T-cell (primary cell): ENCODE measurements at regions not wholly inside any gene's neighbourhood (a gene's known extent, or its start where the extent isn't known, plus 50 kb on each side); places are given as distances from the start of the nearest gene placed in this dataset.

Experiments used
- ATAC-seq, 4 experiments: fragments of 200-7000 bp in 3 of 4; fragments of 150-1000 bp in 1 of 4; cut with Tn5 transposase; replicated peaks in 1 of 4; 1 replicate in 3 of 4; 2 replicates in 1 of 4; pipeline ENCODE4 v1.10.0; 2021; ENCODE audit warnings: moderate library complexity in 3 of 4, mild to moderate bottlenecking in 2 of 4, moderate number of reproducible peaks in 1 of 4
- CTCF ChIA-PET, 2 donors: fragments of 300-600 bp; sonication (Branson Sonifier 250); formaldehyde crosslinking; loops; one replicate each; lab custom pipeline; 2022; ENCODE audit warnings: antibody characterized with exemption in 2 of 2; lab: Charles Lee
- POLR2A ChIA-PET, 2 donors: fragments of 300-600 bp; sonication (Branson Sonifier 250); formaldehyde crosslinking; loops; one replicate each; lab custom pipeline; 2022; ENCODE audit warnings: antibody characterized with exemption in 2 of 2; lab: Charles Lee
- DNase-seq, 35 experiments: peaks; one replicate each; pipeline versions ENCODE4 v3.0.0 to v3.0.0-alpha.2; 2013 to 2023
- H3K27ac ChIP-seq: one replicate; pipeline ENCODE4 v1.5.1; 2013; ENCODE audit warnings: low read length
- H3K27me3 ChIP-seq, 2 experiments: replicated peaks in 1 of 2; 1 replicate in 1 of 2; 2 replicates in 1 of 2; pipeline versions ENCODE4 v1.6.1 to v1.7.0; 2013; ENCODE audit warnings: low read length in 1 of 2, mixed read lengths in 1 of 2; ENCODE audit not compliant: control insufficient read depth in 2 of 2, insufficient read depth in 2 of 2; ENCODE audit errors: extremely low read depth in 1 of 2
- H3K36me3 ChIP-seq, 2 donors: 1 replicate in 1 of 2; 2 replicates in 1 of 2; pipeline versions ENCODE4 v1.6.1 to v1.7.0; 2013; ENCODE audit warnings: low read length in 1 of 2; ENCODE audit not compliant: control insufficient read depth in 2 of 2, insufficient read depth in 1 of 2; ENCODE audit errors: extremely low read depth in 1 of 2
- H3K4me1 ChIP-seq, 2 experiments: 1 replicate in 1 of 2; 2 replicates in 1 of 2; pipeline versions ENCODE4 v1.6.1 to v1.7.0; 2013; ENCODE audit warnings: low read length in 2 of 2, mixed read lengths in 1 of 2; ENCODE audit not compliant: insufficient read depth in 2 of 2, control insufficient read depth in 1 of 2; ENCODE audit errors: extremely low read depth in 1 of 2
- H3K4me3 ChIP-seq, 2 donors: 1 replicate in 1 of 2; 2 replicates in 1 of 2; pipeline versions ENCODE4 v1.5.1 to v1.7.0; 2013; ENCODE audit warnings: mild to moderate bottlenecking in 2 of 2, low read length in 1 of 2, moderate library complexity in 1 of 2; ENCODE audit not compliant: control insufficient read depth in 1 of 2; ENCODE audit errors: extremely low read depth in 1 of 2
- H3K9me3 ChIP-seq: 2 replicates; pipeline ENCODE4 v1.7.0; 2013
- H3K27ac Mint-ChIP-seq, 2 donors: one replicate each; pipeline ENCODE4 v1.8.0; 2020 to 2021; ENCODE audit warnings: mild to moderate bottlenecking in 2 of 2, mixed read lengths in 2 of 2
- H3K27me3 Mint-ChIP-seq, 2 donors: one replicate each; pipeline ENCODE4 v1.8.0; 2021 to 2022; ENCODE audit warnings: mixed read lengths in 2 of 2
- H3K36me3 Mint-ChIP-seq: one replicate; pipeline ENCODE4 v1.8.0; 2021; ENCODE audit warnings: mixed read lengths
- H3K4me1 Mint-ChIP-seq, 3 donors: one replicate each; pipeline ENCODE4 v1.8.0; 2020 to 2022; ENCODE audit warnings: mixed read lengths in 3 of 3, mild to moderate bottlenecking in 1 of 3
- H3K4me3 Mint-ChIP-seq, 3 donors: one replicate each; pipeline ENCODE4 v1.8.0; 2020 to 2022; ENCODE audit warnings: mild to moderate bottlenecking in 3 of 3, mixed read lengths in 3 of 3, moderate library complexity in 3 of 3
- H3K9me3 Mint-ChIP-seq, 3 donors: one replicate each; pipeline ENCODE4 v1.8.0; 2020 to 2022; ENCODE audit warnings: mixed read lengths in 3 of 3
- WGBS: methylation state at CpG from one replicate; pipeline ENCODE4 v1.1.5; 2013; ENCODE audit warnings: missing lambda C conversion rate; ENCODE audit not compliant: insufficient coverage; 5-methylcytosine and 5-hydroxymethylcytosine counted together

DNA sequence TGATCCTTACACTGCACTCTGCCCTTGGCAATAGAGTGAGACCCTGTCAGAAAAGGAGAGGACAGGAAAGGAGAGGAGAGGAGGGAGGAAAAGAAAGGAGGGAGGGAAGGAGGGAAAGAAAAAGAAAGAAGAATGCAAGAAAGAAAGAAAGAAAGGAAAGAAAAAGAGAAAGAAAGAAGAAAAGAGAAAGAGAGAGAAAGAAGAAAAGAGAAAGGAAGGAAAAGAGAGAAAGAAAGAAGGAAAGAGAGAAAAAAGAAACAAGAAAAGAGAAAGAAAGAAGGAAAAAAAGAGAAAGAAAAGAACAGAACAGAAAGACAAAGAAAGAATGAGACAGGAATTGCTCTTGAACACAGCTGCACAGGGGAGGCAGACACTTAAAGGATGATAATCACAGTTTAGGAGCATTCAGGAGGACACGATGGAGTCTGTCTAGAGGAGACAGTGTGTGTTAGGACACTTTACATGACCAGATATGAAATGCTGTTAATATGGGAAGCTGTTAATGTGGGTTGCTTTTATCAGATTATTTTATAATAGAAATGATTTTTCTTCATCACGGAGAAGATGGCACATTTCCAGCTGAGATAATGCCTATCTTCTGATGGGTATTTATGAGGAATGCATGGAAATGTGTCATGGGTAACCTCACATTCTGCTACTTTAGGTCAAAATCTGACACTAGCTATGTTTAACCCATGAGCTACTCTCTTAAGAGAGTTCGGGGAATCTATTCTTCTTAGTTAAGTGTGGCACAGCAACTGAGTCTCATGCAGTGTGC, 160.5 kb downstream of the BAMBI start:
- Histone ChIP-seq H3K27ac (no peak overlapping the region), H3K4me3 (no peak overlapping the region), H3K9me3 (no peaks in the 10 kb centered on the region), H3K36me3 (no peaks in the 10 kb centered on the region), H3K27me3 (peaks cover 0 to 3% of the 10 kb centered on the region in 2 experiments), H3K4me1 (no peaks in the 10 kb centered on the region)
- ATAC-seq = no peak
- POLR2A ChIA-PET = interaction anchor here in 1 of 2 donors (0.6 kb wide), 1 partner anchor 21 kb away, joined by 6 read pairs; no protein-coding TSS in a partner anchor
- no peaks in the 10 kb centered on the region for H3K4me1 Mint-ChIP-seq
- CTCF ChIA-PET = no interaction called here
- H3K4me3 Mint-ChIP-seq = no peak overlapping the region
- H3K9me3 Mint-ChIP-seq = no peaks in the 10 kb centered on the region
- no peak overlapping the region for H3K27ac Mint-ChIP-seq
- WGBS = 100% methylated on average over 1 of the region's 3 CpGs
- DNase-seq = no peak
- H3K27me3 Mint-ChIP-seq = peaks cover 9 to 16% of the 10 kb centered on the region in 2 donors
- H3K36me3 Mint-ChIP-seq = no peaks in the 10 kb centered on the region

- H3K4me1 ChIP-seq = no peaks in the 10 kb centered on the region
- no peak overlapping the region for H3K27ac Mint-ChIP-seq
- H3K4me3 Mint-ChIP-seq = no peak overlapping the region
- no peak overlapping the region for H3K27ac ChIP-seq
- DNase-seq (no peak), ATAC-seq (no peak)
- H3K9me3 Mint-ChIP-seq = no peaks in the 10 kb centered on the region
- peaks cover 9 to 13% of the 10 kb centered on the region in 2 donors for H3K27me3 Mint-ChIP-seq
- peaks cover 0 to 3% of the 10 kb centered on the region in 2 experiments for H3K27me3 ChIP-seq
- no peaks in the 10 kb centered on the region for H3K9me3 ChIP-seq
- no peaks in the 10 kb centered on the region for H3K36me3 Mint-ChIP-seq
- H3K36me3 ChIP-seq = no peaks in the 10 kb centered on the region
- H3K4me1 Mint-ChIP-seq = no peaks in the 10 kb centered on the region
- no peak overlapping the region for H3K4me3 ChIP-seq
- WGBS = no CpG with 5 or more reads among the region's 2 CpGs
- POLR2A ChIA-PET = no interaction called here
- CTCF ChIA-PET = interaction anchor here in 1 of 2 donors (0.6 kb wide), 1 partner anchor 12 kb away, joined by 3 read pairs; no protein-coding TSS in a partner anchor
Observed at GRCh38 chr10:28838908-28839307, 161.6 kb downstream of the BAMBI start.

DNA sequence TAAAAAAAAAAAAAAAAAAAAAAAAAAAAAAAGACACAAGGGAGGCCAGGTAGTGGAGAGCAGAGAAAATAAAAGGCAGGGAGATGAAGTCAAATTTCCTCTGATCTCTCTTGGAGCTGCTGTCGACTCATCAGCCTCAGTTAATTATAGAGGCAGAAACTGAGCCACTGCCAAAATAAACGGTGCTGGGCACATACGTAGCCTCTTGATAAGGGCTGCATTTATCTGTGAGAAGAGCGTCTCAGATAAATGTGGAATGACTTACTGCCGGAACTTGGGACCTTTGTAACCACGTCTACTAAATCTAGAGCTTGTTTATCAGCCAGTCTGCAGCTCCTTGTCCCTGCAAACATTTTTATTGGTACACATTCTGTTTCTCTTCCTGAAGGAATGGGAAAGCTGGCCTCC, 162.3 kb downstream of the BAMBI start:
- H3K27me3 ChIP-seq = peaks cover 0 to 6% of the 10 kb centered on the region in 2 experiments
- POLR2A ChIA-PET = no interaction called here
- 69% methylated on average over 2 of the region's 6 CpGs for WGBS
- Mint-ChIP-seq H3K36me3 (no peaks in the 10 kb centered on the region), H3K4me3 (no peak overlapping the region), H3K4me1 (no peaks in the 10 kb centered on the region), H3K9me3 (no peaks in the 10 kb centered on the region), H3K27ac (no peak overlapping the region), H3K27me3 (peaks cover 9 to 13% of the 10 kb centered on the region in 2 donors)
- no peaks in the 10 kb centered on the region for H3K4me1 ChIP-seq
- no peak for DNase-seq
- CTCF ChIA-PET = interaction anchor here in 1 of 2 donors (0.6 kb wide), 1 partner anchor 8 kb away, joined by 4 read pairs; no protein-coding TSS in a partner anchor
- H3K9me3 ChIP-seq = no peaks in the 10 kb centered on the region
- no peak for ATAC-seq
- no peak overlapping the region for H3K27ac ChIP-seq
- no peaks in the 10 kb centered on the region for H3K36me3 ChIP-seq
- H3K4me3 ChIP-seq = no peak overlapping the region

- no peak overlapping the region for H3K4me3 ChIP-seq
- no peak overlapping the region for H3K27ac ChIP-seq
- no peak for ATAC-seq
- peaks cover 0 to 6% of the 10 kb centered on the region in 2 experiments for H3K27me3 ChIP-seq
- ChIA-PET CTCF (interaction anchor here in 1 of 2 donors (0.6 kb wide), 1 partner anchor 8 kb away, joined by 4 read pairs; no protein-coding TSS in a partner anchor), POLR2A (no interaction called here)
- H3K4me3 Mint-ChIP-seq = no peak overlapping the region
- H3K4me1 Mint-ChIP-seq = no peaks in the 10 kb centered on the region
- DNase-seq = no peak
- H3K9me3 Mint-ChIP-seq = no peaks in the 10 kb centered on the region
- H3K9me3 ChIP-seq = no peaks in the 10 kb centered on the region
- 84% methylated on average over 4 of the region's 6 CpGs for WGBS
- no peaks in the 10 kb centered on the region for H3K4me1 ChIP-seq
- H3K27me3 Mint-ChIP-seq = peaks cover 9 to 13% of the 10 kb centered on the region in 2 donors
- H3K36me3 ChIP-seq = no peaks in the 10 kb centered on the region
- H3K36me3 Mint-ChIP-seq = no peaks in the 10 kb centered on the region
- no peak overlapping the region for H3K27ac Mint-ChIP-seq
Observed at GRCh38 chr10:28840202-28840601, 162.9 kb downstream of the BAMBI start.

- ChIA-PET CTCF (no interaction called here), POLR2A (no interaction called here)
- H3K4me3 ChIP-seq = no peak overlapping the region
- Mint-ChIP-seq H3K36me3 (no peaks in the 10 kb centered on the region), H3K27me3 (peaks cover 6 to 13% of the 10 kb centered on the region in 2 donors), H3K27ac (no peak overlapping the region), H3K4me3 (no peak overlapping the region), H3K4me1 (no peaks in the 10 kb centered on the region), H3K9me3 (no peaks in the 10 kb centered on the region)
- WGBS = 84% methylated on average over 3 of the region's 4 CpGs
- H3K4me1 ChIP-seq = no peaks in the 10 kb centered on the region
- ATAC-seq (no peak), DNase-seq (no peak)
- H3K9me3 ChIP-seq = no peaks in the 10 kb centered on the region
- peaks cover 0 to 6% of the 10 kb centered on the region in 2 experiments for H3K27me3 ChIP-seq
- no peak overlapping the region for H3K27ac ChIP-seq
- no peaks in the 10 kb centered on the region for H3K36me3 ChIP-seq
Observed at GRCh38 chr10:28840971-28841370, 163.7 kb downstream of the BAMBI start.

- Mint-ChIP-seq H3K9me3 (no peaks in the 10 kb centered on the region), H3K4me3 (no peak overlapping the region), H3K27me3 (peaks cover 6 to 10% of the 10 kb centered on the region in 2 donors), H3K4me1 (no peaks in the 10 kb centered on the region), H3K27ac (no peak overlapping the region), H3K36me3 (no peaks in the 10 kb centered on the region)
- H3K27ac ChIP-seq = no peak overlapping the region
- ChIA-PET POLR2A (no interaction called here), CTCF (no interaction called here)
- no peak overlapping the region for H3K4me3 ChIP-seq
- H3K36me3 ChIP-seq = no peaks in the 10 kb centered on the region
- WGBS = no CpG with 5 or more reads among the region's 2 CpGs
- ATAC-seq (no peak), DNase-seq (no peak)
- H3K9me3 ChIP-seq = no peaks in the 10 kb centered on the region
- H3K27me3 ChIP-seq = peaks cover 0 to 9% of the 10 kb centered on the region in 2 experiments
- H3K4me1 ChIP-seq = no peaks in the 10 kb centered on the region
Observed at GRCh38 chr10:28841625-28842024, 164.3 kb downstream of the BAMBI start.
